Central memory CD8-positive, alpha-beta T cell (primary cell): ENCODE measurements at regions not wholly inside any gene's neighbourhood (a gene's known extent, or its start where the extent isn't known, plus 50 kb on each side); places are given as distances from the start of the nearest gene placed in this dataset.

Experiments
- ATAC-seq: fragments of 150-1000 bp; cut with Tn5 transposase; replicated peaks from 2 replicates; pipeline ENCODE4 v1.10.0; 2022; ENCODE audit warnings: mild to moderate bottlenecking, moderate FRiP score, moderate number of reproducible peaks; ENCODE audit not compliant: poor library complexity, severe bottlenecking; ENCODE audit errors: extremely low read depth
- DNase-seq, 2 donors: peaks; one replicate each; pipeline ENCODE4 v3.0.0; 2021; ENCODE audit warnings: low spot score in 2 of 2
- H3K27ac Mint-ChIP-seq: one replicate; pipeline ENCODE4 v1.8.0; 2022; ENCODE audit warnings: low read depth, mild to moderate bottlenecking, moderate library complexity, mixed read lengths
- H3K27me3 Mint-ChIP-seq: one replicate; pipeline ENCODE4 v1.8.0; 2022; ENCODE audit warnings: mixed read lengths
- H3K36me3 Mint-ChIP-seq: one replicate; pipeline ENCODE4 v1.8.0; 2022; ENCODE audit warnings: mild to moderate bottlenecking, moderate library complexity, mixed read lengths; ENCODE audit not compliant: insufficient read depth
- H3K4me1 Mint-ChIP-seq: one replicate; pipeline ENCODE4 v1.8.0; 2022; ENCODE audit warnings: mixed read lengths
- H3K4me3 Mint-ChIP-seq: one replicate; pipeline ENCODE4 v1.8.0; 2022; ENCODE audit warnings: mild to moderate bottlenecking, moderate library complexity, mixed read lengths
- H3K9me3 Mint-ChIP-seq: one replicate; pipeline ENCODE4 v1.8.0; 2022; ENCODE audit warnings: mixed read lengths

GRCh38 chr7:132049462-132050304 is 493.3 kb upstream of the PODXL start:
- no peak overlapping the region for H3K27ac Mint-ChIP-seq
- no peaks in the 10 kb centered on the region for H3K9me3 Mint-ChIP-seq
- H3K27me3 Mint-ChIP-seq: peaks cover 42% of the 10 kb centered on the region
- H3K36me3 Mint-ChIP-seq: peaks cover 2% of the 10 kb centered on the region
- no peak overlapping the region for H3K4me3 Mint-ChIP-seq
- DNase-seq (no peak), ATAC-seq (no peak)
- no peaks in the 10 kb centered on the region for H3K4me1 Mint-ChIP-seq

GRCh38 chr7:132045481-132045980 is 489.1 kb upstream of the PODXL start:
- DNase-seq (no peak), ATAC-seq (no peak)
- no peak overlapping the region for H3K27ac Mint-ChIP-seq
- H3K4me1 Mint-ChIP-seq: no peaks in the 10 kb centered on the region
- H3K9me3 Mint-ChIP-seq: no peaks in the 10 kb centered on the region
- peaks cover 2% of the 10 kb centered on the region for H3K36me3 Mint-ChIP-seq
- H3K27me3 Mint-ChIP-seq: peaks cover 28% of the 10 kb centered on the region
- no peak overlapping the region for H3K4me3 Mint-ChIP-seq

GRCh38 chr7:132045002-132045401 is 488.6 kb upstream of the PODXL start:
- DNase-seq: no peak
- Mint-ChIP-seq H3K9me3 (no peaks in the 10 kb centered on the region), H3K4me1 (no peaks in the 10 kb centered on the region), H3K4me3 (no peak overlapping the region), H3K36me3 (peaks cover 2% of the 10 kb centered on the region), H3K27ac (no peak overlapping the region), H3K27me3 (peaks cover 23% of the 10 kb centered on the region)
- no peak for ATAC-seq

GRCh38 chr7:132044247-132044646 is 487.8 kb upstream of the PODXL start:
- no peak for DNase-seq
- H3K9me3 Mint-ChIP-seq: no peaks in the 10 kb centered on the region
- no peak overlapping the region for H3K27ac Mint-ChIP-seq
- no peaks in the 10 kb centered on the region for H3K4me1 Mint-ChIP-seq
- H3K27me3 Mint-ChIP-seq: peaks cover 20% of the 10 kb centered on the region
- H3K4me3 Mint-ChIP-seq: no peak overlapping the region
- H3K36me3 Mint-ChIP-seq: peaks cover 2% of the 10 kb centered on the region
- ATAC-seq: no peak

- H3K36me3 Mint-ChIP-seq: peaks cover 2% of the 10 kb centered on the region
- H3K9me3 Mint-ChIP-seq: no peaks in the 10 kb centered on the region
- no peak for DNase-seq
- no peaks in the 10 kb centered on the region for H3K4me1 Mint-ChIP-seq
- peaks cover 36% of the 10 kb centered on the region for H3K27me3 Mint-ChIP-seq
- no peak overlapping the region for H3K27ac Mint-ChIP-seq
- H3K4me3 Mint-ChIP-seq: no peak overlapping the region
- no peak for ATAC-seq
Observed at GRCh38 chr7:132041108-132041507, 484.7 kb upstream of the PODXL start.

- Mint-ChIP-seq H3K9me3 (no peaks in the 10 kb centered on the region), H3K27me3 (peaks cover 26% of the 10 kb centered on the region), H3K27ac (no peak overlapping the region), H3K4me1 (no peaks in the 10 kb centered on the region), H3K36me3 (no peaks in the 10 kb centered on the region), H3K4me3 (no peak overlapping the region)
- DNase-seq (no peak), ATAC-seq (no peak)
Observed at GRCh38 chr7:132035517-132036362, 479.3 kb upstream of the PODXL start.

GRCh38 chr7:132034748-132035416 is 478.5 kb upstream of the PODXL start:
- Mint-ChIP-seq H3K4me3 (no peak overlapping the region), H3K36me3 (no peaks in the 10 kb centered on the region), H3K9me3 (no peaks in the 10 kb centered on the region), H3K27me3 (peaks cover 26% of the 10 kb centered on the region), H3K4me1 (no peaks in the 10 kb centered on the region), H3K27ac (no peak overlapping the region)
- no peak for ATAC-seq
- DNase-seq: no peak

- no peak overlapping the region for H3K4me3 Mint-ChIP-seq
- DNase-seq: no peak
- no peak overlapping the region for H3K27ac Mint-ChIP-seq
- ATAC-seq: no peak
- no peaks in the 10 kb centered on the region for H3K27me3 Mint-ChIP-seq
- no peaks in the 10 kb centered on the region for H3K4me1 Mint-ChIP-seq
- H3K9me3 Mint-ChIP-seq: no peaks in the 10 kb centered on the region
- H3K36me3 Mint-ChIP-seq: no peaks in the 10 kb centered on the region
Observed at GRCh38 chr7:132030883-132031282, 474.5 kb upstream of the PODXL start.

- H3K9me3 Mint-ChIP-seq: no peaks in the 10 kb centered on the region
- no peak overlapping the region for H3K27ac Mint-ChIP-seq
- no peak overlapping the region for H3K4me3 Mint-ChIP-seq
- no peak for ATAC-seq
- H3K27me3 Mint-ChIP-seq: no peaks in the 10 kb centered on the region
- DNase-seq: no peak
- H3K36me3 Mint-ChIP-seq: no peaks in the 10 kb centered on the region
- H3K4me1 Mint-ChIP-seq: no peaks in the 10 kb centered on the region
Observed at GRCh38 chr7:132030086-132030568, 473.7 kb upstream of the PODXL start.

- Mint-ChIP-seq H3K36me3 (no peaks in the 10 kb centered on the region), H3K27me3 (no peaks in the 10 kb centered on the region), H3K9me3 (no peaks in the 10 kb centered on the region), H3K4me1 (no peaks in the 10 kb centered on the region), H3K27ac (no peak overlapping the region), H3K4me3 (no peak overlapping the region)
- no peak for DNase-seq
- ATAC-seq: no peak
Observed at GRCh38 chr7:132029369-132030085, 473.1 kb upstream of the PODXL start.

- no peaks in the 10 kb centered on the region for H3K9me3 Mint-ChIP-seq
- H3K4me1 Mint-ChIP-seq: no peaks in the 10 kb centered on the region
- no peaks in the 10 kb centered on the region for H3K27me3 Mint-ChIP-seq
- H3K36me3 Mint-ChIP-seq: no peaks in the 10 kb centered on the region
- ATAC-seq (no peak), DNase-seq (no peak)
- no peak overlapping the region for H3K4me3 Mint-ChIP-seq
- no peak overlapping the region for H3K27ac Mint-ChIP-seq
Observed at GRCh38 chr7:132028144-132028920, 471.9 kb upstream of the PODXL start.
